A673 (cell line): ENCODE measurements at regions not wholly inside any gene's neighbourhood (a gene's known extent, or its start where the extent isn't known, plus 50 kb on each side); places are given as distances from the start of the nearest gene placed in this dataset.
"Not testable (repeated sequence)": the region's sequence is repeated elsewhere in the genome, so short reads cannot be mapped to it uniquely, and the experiment has no call there.

ENCODE experiments used
- BruUV-seq: library from RNA; stranded (reverse); fragments of 400-500 nt; replicated peaks from 2 replicates; lab custom pipeline; 2021; lab: Mats Ljungman, UMichigan
- CTCF ChIA-PET: fragments of 300-600 bp; sonication (Branson Sonifier 250); formaldehyde crosslinking; loops from one replicate; lab custom pipeline; 2022; ENCODE audit warnings: antibody characterized with exemption; lab: Charles Lee
- POLR2A ChIA-PET: fragments of 300-600 bp; sonication (Branson Sonifier 250); formaldehyde crosslinking; loops from one replicate; lab custom pipeline; 2022; ENCODE audit warnings: antibody characterized with exemption; ENCODE audit not compliant: low non-redundant PET; lab: Charles Lee
- DNase-seq: peaks from one replicate; pipeline ENCODE4 v3.0.0-alpha.2; 2015; ENCODE audit warnings: low spot score
- H3K27ac ChIP-seq: fragments of 200-600 bp; sonication (generic); 2 replicates; pipeline ENCODE4 v1.5.1; 2016; ENCODE audit warnings: mixed run types, low read depth, mild to moderate bottlenecking, mixed read lengths, antibody characterized with exemption, low read length; ENCODE audit not compliant: poor library complexity, severe bottlenecking
- H3K27me3 ChIP-seq: fragments of 200-600 bp; sonication (generic); replicated peaks from 2 replicates; pipeline ENCODE4 v1.6.1; 2017; ENCODE audit warnings: mixed run types, low read depth, mild to moderate bottlenecking, mixed read lengths, antibody characterized with exemption, low read length; ENCODE audit not compliant: insufficient read depth, poor library complexity
- H3K36me3 ChIP-seq: fragments of 200-600 bp; sonication (generic); 2 replicates; pipeline ENCODE4 v1.6.1; 2016; ENCODE audit warnings: mixed run types, mild to moderate bottlenecking, mixed read lengths, antibody characterized with exemption, low read length; ENCODE audit not compliant: insufficient read depth, poor library complexity, severe bottlenecking
- H3K4me1 ChIP-seq: fragments of 200-600 bp; sonication (generic); 2 replicates; pipeline ENCODE4 v1.6.1; 2017; ENCODE audit warnings: mixed run types, mild to moderate bottlenecking, mixed read lengths, antibody characterized with exemption, low read length; ENCODE audit not compliant: insufficient read depth, poor library complexity, severe bottlenecking
- H3K4me3 ChIP-seq: fragments of 200-600 bp; sonication (generic); 2 replicates; pipeline ENCODE4 v1.5.1; 2016; ENCODE audit warnings: low read depth, mixed run types, mild to moderate bottlenecking, mixed read lengths, low read length; ENCODE audit not compliant: poor library complexity, severe bottlenecking
- H3K9me3 ChIP-seq: fragments of 200-600 bp; sonication (generic); 2 replicates; pipeline ENCODE4 v1.6.1; 2016; ENCODE audit warnings: mixed run types, low read depth, mild to moderate bottlenecking, mixed read lengths, antibody characterized with exemption, low read length; ENCODE audit not compliant: poor library complexity, severe bottlenecking
- EZH2 ChIP-seq: fragments of 200-600 bp; sonication (generic); IDR thresholded peaks from 2 replicates; pipeline ENCODE4 v1.6.1; 2017; ENCODE audit warnings: borderline replicate concordance, low read depth, mild to moderate bottlenecking, mixed read lengths, antibody characterized with exemption, low read length; ENCODE audit not compliant: poor library complexity, severe bottlenecking
- intact Hi-C: fragments of 100-400 bp; cut with micrococcal nuclease; formaldehyde crosslinking; loops from one replicate; pipeline ENCODE4 v1.10.0; 2022; ENCODE audit not compliant: unreplicated experiment
- TF ChIP-seq, protein P1 (sequence below): fragments of 300-800, 200-600 bp; sonication (generic); conservative IDR thresholded peaks from 2 replicates; pipeline ENCODE4 v1.5.1; 2017; ENCODE audit warnings: low read depth, mild to moderate bottlenecking, antibody characterized with exemption, low read length, moderate library complexity, mixed read lengths

DNA sequence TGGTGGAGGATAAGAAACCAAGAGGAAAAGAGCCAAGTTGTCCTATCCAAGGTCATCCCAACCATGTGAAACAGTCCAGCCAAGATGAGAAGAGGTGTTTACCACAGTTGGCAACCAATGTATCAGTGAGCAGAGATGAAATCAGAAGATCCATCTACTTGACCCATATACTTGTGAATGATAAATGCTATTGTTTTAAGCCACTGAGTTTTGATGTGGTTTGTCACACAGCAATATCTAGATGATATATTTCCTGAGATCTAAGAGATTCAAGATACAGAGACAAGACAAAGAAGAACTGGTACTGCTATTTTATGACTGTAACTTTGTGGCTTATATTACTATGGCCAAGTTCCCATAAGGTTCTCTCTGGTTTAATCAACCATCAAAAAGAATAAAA, 721.2 kb downstream of the MAFB start:
- Histone ChIP-seq H3K4me1 (no peaks in the 10 kb centered on the region), H3K27ac (no peak overlapping the region), H3K9me3 (no peaks in the 10 kb centered on the region), H3K4me3 (no peak overlapping the region), H3K27me3 (no peaks in the 10 kb centered on the region), H3K36me3 (no peaks in the 10 kb centered on the region)
- POLR2A ChIA-PET: no interaction called here
- DNase-seq: no peak
- intact Hi-C loops: no loop called here
- TF ChIP-seq EZH2: no peak
- TF ChIP-seq, protein P1, sequence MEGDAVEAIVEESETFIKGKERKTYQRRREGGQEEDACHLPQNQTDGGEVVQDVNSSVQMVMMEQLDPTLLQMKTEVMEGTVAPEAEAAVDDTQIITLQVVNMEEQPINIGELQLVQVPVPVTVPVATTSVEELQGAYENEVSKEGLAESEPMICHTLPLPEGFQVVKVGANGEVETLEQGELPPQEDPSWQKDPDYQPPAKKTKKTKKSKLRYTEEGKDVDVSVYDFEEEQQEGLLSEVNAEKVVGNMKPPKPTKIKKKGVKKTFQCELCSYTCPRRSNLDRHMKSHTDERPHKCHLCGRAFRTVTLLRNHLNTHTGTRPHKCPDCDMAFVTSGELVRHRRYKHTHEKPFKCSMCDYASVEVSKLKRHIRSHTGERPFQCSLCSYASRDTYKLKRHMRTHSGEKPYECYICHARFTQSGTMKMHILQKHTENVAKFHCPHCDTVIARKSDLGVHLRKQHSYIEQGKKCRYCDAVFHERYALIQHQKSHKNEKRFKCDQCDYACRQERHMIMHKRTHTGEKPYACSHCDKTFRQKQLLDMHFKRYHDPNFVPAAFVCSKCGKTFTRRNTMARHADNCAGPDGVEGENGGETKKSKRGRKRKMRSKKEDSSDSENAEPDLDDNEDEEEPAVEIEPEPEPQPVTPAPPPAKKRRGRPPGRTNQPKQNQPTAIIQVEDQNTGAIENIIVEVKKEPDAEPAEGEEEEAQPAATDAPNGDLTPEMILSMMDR: no peak
- CTCF ChIA-PET: no interaction called here
- no TSS peak for BruUV-seq

GRCh38 chr20:39961637-39962244, 727.3 kb downstream of the MAFB start:
- no peaks in the 10 kb centered on the region for H3K27me3 ChIP-seq
- no peak overlapping the region for H3K4me3 ChIP-seq
- BruUV-seq: no TSS peak
- ChIA-PET CTCF (no interaction called here), POLR2A (interaction anchor here (0.6 kb wide), 1 partner anchor 13 kb away, joined by 5 read pairs; no protein-coding TSS in a partner anchor)
- H3K27ac ChIP-seq: no peak overlapping the region
- DNase-seq: no peak
- no peaks in the 10 kb centered on the region for H3K36me3 ChIP-seq
- H3K4me1 ChIP-seq: no peaks in the 10 kb centered on the region
- TF ChIP-seq EZH2: no peak
- TF ChIP-seq, protein P1: no peak
- no peaks in the 10 kb centered on the region for H3K9me3 ChIP-seq
- intact Hi-C loops: no loop called here

DNA sequence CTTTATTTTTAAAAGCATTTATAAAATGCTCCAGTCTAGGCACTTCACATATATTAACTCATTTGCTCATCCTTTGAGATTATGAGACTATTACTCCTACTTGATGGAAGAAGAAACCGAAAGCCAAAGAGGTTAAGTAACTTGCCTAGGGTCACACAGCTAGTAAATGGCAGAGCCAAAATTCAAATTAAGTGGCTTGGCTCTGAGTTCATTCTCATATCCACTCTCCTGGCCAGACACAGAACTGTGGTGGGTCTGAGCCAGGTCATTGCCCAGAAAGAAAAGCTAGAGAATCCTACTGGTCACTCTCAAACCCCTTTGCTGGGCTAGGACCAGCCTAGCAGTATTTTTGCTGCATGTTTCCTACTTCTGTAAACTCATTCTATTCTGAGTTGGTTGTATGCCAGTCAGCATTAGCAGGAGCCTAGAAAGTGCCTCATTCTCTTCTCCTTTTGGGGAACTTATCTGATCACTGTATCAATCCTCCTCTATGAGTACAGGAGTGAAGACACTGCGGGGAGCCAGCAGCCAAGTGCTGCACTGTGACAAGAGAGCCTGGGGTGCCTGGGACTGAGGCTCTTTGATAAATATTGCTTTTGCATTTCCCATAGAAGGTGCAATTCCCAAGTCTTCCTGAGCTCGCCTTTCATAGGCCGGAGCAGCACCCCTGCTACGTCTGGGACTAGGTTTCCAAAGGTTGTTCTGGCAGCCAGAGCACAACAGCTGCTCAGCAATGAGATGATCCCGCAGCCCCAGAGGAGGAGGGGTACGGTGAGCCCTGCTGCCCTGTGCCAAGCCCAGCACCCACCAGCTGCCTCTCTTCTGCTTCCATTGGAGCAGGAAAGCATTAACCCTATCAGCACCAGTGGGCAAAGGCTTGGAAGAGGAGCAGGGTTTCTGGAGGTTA, 728.3 kb downstream of the MAFB start:
- ChIA-PET POLR2A (interaction anchor here (0.5 kb wide), 1 partner anchor 131 kb away, joined by 3 read pairs; no protein-coding TSS in a partner anchor), CTCF (no interaction called here)
- Histone ChIP-seq H3K36me3 (no peaks in the 10 kb centered on the region), H3K4me1 (no peaks in the 10 kb centered on the region), H3K27me3 (no peaks in the 10 kb centered on the region), H3K27ac (no peak overlapping the region), H3K9me3 (no peaks in the 10 kb centered on the region), H3K4me3 (no peak overlapping the region)
- no peak for TF ChIP-seq EZH2
- TF ChIP-seq, protein P1: no peak
- DNase-seq: peak; percentile 7
- intact Hi-C loops: no loop called here
- no TSS peak for BruUV-seq

DNA sequence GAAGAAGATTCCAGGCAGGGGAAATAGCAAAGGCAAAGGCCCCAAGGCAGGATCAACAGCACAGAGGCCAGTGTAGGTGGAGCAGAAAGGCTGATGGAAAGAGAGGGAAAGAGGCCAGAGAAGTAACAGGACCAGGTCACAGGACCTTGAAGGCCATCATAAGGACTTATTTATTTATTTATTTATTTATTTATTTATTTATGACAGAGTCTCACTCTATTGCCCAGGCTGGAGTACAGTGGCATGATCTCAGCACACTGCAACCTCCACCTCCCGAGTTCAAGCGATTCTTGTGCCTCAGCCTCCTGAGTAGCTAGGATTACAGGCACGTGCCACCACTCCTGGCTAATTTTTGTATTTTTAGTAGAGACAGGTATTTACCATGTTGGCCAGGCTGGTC, 731.1 kb downstream of the MAFB start:
- DNase-seq, BruUV-seq, CTCF ChIA-PET, H3K4me1 ChIP-seq, H3K9me3 ChIP-seq, H3K4me3 ChIP-seq, H3K27ac ChIP-seq, H3K36me3 ChIP-seq, intact Hi-C loops, POLR2A ChIA-PET: not testable (repeated sequence)
- peaks cover 12% of the 10 kb centered on the region for H3K27me3 ChIP-seq
